EH (cell line): ENCODE measurements at regions not wholly inside any gene's neighbourhood (a gene's known extent, or its start where the extent isn't known, plus 50 kb on each side); places are given as distances from the start of the nearest gene placed in this dataset.
"Not testable (repeated sequence)": the region's sequence is repeated elsewhere in the genome, so short reads cannot be mapped to it uniquely, and the experiment has no call there.

Experiments used
- DNase-seq: peaks from one replicate; pipeline ENCODE4 v3.0.0-alpha.2; 2015; ENCODE audit warnings: low read depth

GRCh38 chr5:168131519-168131918 is 159.9 kb upstream of the WWC1 start:
- no peak for DNase-seq

DNA sequence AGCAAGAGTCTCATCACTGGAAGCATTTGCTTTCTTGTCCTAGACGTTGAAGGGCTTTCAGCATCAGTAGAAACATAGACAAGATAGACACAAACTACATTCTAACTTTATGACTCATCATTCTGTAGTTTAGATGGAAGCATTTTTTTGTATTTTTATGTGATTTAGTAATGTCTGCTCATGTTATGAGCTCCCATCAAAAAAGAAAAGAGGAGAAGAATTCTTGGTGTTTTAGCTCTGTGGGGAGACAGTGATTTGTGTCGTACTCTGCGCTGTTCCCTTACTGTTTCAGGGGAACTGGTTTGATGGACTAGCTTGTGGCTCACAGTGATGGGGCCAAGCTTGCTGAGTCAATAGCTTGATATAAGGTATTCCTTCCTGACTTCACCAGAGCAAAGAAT is 159.2 kb upstream of the WWC1 start:
- DNase-seq, result peak; percentile 73

DNA sequence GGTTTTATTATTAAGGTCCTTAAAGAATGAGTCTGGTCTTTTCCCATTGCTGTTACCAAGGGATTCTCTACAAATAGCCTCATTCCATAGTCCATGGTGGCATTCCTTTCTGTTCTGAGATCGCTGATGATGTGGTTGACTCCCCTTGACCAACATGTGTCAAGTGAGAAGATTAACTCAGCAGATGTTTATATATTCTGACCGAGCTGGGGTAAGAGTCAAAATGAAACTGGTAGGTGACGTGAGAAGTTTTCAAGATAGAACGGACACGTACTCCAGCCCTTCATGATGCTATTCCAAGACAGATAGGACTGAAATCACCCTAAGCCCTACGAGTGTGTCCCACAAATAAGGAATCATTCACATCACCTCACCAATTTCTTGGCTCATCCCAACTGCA is 155.5 kb upstream of the WWC1 start:
- peak; percentile 35 for DNase-seq

- no peak for DNase-seq
Observed at GRCh38 chr5:168136340-168136739, 155.1 kb upstream of the WWC1 start.

- DNase-seq, result no peak
Observed at GRCh38 chr5:168137265-168137664, 154.2 kb upstream of the WWC1 start.

GRCh38 chr5:168140241-168140640 is 151.2 kb upstream of the WWC1 start:
- no peak for DNase-seq

- no peak for DNase-seq
Observed at GRCh38 chr5:168142402-168142801, 149.0 kb upstream of the WWC1 start.

GRCh38 chr5:168143521-168143920 is 147.9 kb upstream of the WWC1 start:
- not testable (repeated sequence) for DNase-seq

DNA sequence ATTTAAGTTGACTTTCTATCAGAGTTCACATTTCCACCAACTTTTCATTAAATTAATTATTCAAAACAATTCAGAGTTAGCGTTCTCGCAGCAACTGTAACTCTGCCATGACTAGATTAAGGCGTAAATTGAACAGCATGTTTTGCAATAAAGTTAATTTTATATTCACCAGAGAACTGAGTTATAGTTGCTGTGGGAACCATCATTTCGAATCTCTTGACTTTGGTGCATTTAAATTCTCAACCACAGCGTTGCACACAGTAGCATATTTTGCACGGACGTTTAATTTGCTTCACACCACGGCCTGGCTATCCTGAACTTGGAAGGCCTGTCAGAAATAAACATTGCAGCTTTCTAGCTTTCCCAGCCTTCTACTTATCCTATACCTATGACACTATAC is 144.3 kb upstream of the WWC1 start:
- DNase-seq, result no peak

DNA sequence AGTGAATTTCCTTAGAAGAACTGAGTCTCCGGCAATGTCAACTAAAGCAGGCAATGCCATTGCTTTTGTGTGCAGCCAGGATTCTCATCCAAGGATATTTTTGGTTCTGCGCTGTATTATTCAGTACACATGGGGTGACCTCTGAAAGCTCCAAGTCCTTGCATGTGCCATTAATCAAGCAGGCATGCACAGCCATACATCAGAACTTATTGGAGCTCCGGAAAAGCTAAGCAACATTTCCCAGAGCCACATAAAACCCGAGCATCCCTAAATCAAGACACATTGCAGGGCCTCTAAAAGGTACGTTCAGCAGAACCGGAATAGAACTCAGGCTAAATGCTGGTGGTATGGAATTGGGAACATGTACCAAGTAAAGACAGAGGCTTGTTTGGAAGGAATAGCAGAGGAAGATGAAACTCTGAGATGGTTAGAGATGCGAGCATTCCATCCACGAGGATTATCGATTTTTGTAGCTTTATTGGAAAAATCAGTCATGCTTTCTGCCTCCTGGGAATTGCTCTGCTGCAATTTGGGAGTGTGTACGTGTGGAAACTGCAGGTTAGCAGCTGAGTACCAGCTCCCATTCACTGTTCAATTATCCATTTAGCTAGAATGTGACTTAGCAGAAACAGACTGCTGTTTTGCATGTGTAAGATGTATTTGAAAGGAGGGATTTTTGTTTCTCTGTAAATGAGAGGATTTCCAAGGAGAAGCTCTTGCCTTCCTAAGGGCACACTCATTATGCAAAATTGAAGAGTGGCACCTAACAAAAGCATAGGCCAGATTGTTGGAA is 143.7 kb upstream of the WWC1 start:
- no peak for DNase-seq

DNA sequence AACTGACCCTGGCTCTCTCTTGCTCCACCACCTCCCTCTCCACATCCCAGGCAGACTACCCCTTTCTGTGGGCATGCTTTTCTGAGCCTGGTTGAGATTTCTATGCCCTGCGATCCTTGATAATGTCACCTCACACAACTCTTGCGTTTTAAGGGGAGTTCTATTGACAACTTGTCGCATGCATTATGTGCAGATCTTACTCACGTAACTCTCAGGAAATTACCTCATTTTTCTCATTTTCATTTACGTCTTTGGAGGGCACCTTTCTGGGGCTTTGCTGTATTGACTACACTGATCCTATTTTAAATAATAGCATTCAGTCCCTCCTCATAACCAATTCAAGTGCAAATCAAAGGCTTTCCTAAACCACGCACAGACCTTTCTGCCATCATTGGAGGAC is 140.4 kb upstream of the WWC1 start:
- DNase-seq, result no peak

- DNase-seq, result peak; percentile 3
Observed at GRCh38 chr5:168152660-168153059, 138.8 kb upstream of the WWC1 start.

DNA sequence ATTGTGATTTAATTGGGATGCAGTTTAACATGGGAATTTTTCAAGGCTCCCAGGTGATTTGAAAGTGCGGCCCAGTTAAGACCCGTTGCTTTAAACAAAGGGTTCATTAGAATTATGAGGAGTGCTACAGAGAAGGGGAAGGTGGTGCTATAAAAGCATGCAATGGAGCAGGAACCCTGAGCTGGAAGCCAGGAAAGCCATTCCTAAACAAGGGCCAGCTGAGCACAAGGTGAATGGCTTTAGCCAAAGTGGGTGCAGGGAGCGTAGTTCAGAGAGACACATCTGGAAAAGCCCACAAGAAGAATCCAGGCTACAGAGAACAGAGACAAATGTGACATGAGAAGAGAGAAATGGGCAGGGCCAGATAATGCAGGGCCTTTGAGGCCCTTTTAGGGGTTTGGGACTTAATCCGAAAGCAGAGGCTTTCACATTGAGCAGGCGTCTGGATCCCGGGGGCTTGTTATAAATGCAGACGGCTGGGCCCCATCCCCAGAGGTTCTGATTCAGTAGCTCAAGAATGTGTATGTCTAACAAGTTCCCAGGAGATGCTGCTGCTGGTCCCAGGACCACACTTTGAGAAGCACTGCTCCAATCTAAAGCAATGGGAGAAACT is 138.1 kb upstream of the WWC1 start:
- DNase-seq, result peak; percentile 4

GRCh38 chr5:168153876-168154270 is 137.6 kb upstream of the WWC1 start:
- DNase-seq, result no peak

GRCh38 chr5:168155585-168155984 is 135.9 kb upstream of the WWC1 start:
- no peak for DNase-seq

DNA sequence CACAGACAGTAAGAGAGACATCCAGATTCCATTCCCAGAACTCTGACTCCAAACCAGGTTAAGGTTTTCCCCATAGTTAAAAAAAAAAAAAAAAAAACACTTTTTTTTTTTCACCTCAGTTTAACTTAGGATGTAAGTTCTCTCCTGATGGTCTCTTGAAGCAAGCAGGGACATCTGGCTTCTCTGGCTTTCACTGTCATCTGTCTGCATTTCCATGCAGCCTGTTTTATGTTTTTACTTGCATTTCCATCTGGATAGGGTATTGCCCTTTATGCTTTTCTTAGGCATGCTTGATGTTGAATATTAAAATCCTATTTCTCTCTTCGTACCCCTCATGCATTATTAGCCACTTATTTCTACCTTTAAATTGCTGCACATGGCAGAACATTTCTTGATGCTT is 135.3 kb upstream of the WWC1 start:
- no peak for DNase-seq

GRCh38 chr5:168157141-168157540 is 134.3 kb upstream of the WWC1 start:
- no peak for DNase-seq

GRCh38 chr5:168159425-168159824 is 132.0 kb upstream of the WWC1 start:
- DNase-seq, result peak; percentile 16

- no peak for DNase-seq
Observed at GRCh38 chr5:168162464-168162863, 129.0 kb upstream of the WWC1 start.

DNA sequence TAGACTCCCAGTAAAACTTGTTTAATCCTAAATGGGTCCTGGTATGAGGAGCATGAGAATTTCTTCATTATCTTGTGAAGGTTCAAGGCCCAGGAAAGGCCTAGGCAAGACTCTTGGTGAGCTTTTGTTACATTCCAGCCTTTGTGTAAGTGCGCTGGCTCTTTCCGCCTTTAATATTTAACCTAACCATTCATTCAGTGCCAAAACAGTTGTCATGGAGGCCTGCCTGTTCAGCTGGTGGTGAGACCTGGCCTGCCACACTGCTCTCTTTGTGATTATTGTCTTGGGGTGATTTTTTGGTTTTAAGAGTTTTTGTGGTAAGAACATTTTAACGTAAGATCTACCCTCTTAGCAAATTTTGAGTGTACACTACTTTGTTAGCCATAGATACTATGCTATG is 127.5 kb upstream of the WWC1 start:
- no peak for DNase-seq

- no peak for DNase-seq
Observed at GRCh38 chr5:168165221-168165914, 126.1 kb upstream of the WWC1 start.

DNA sequence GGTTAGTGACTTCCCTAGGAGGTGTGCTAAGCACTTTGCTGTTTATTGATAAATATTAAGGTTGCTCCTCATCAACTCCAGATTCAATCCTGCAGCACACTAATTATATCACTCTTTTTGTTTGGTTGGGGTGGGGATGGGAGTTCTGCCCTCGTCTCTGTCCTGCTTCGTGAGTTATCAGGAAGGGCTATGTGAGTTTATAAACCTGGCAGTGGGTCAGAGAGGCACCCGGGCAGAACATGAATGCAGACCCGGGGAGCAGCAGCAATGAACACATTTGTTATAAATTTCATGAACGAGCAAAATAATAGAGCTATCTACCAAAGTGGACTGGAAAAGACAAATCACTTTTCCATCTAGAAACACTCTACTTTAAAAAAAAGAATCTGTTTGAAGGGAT is 125.5 kb upstream of the WWC1 start:
- DNase-seq, result no peak

DNA sequence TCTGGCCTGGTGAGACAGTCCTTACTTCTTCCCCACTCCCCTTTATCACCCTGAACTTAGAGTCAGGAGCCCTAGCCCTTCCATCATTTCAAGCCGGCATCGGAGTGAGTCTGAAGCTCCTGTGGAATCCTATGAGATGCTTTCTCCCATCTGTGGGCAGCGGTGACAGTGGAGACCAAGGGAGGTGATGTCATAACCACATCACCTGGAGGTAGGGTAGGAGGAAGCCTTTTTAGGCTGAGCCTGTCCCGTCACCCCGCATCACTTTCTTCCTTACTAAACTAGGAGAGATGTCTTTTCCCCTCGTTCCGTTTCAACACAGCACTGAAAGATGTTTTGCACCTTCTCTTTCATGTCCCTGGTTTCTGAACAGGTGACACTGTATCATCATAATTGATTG is 124.1 kb upstream of the WWC1 start:
- DNase-seq, result no peak
